Calu3 (cell line): ENCODE measurements at regions not wholly inside any gene's neighbourhood (a gene's known extent, or its start where the extent isn't known, plus 50 kb on each side); places are given as distances from the start of the nearest gene placed in this dataset.
"Not testable (repeated sequence)": the region's sequence is repeated elsewhere in the genome, so short reads cannot be mapped to it uniquely, and the experiment has no call there.

Experiments
- BruUV-seq: library from RNA; stranded (reverse); fragments of 400-500 nt; replicated peaks from 2 replicates; lab custom pipeline; 2021; lab: Mats Ljungman, UMichigan
- CTCF ChIA-PET: fragments of 300-600 bp; sonication (Branson Sonifier 250); formaldehyde crosslinking; loops from one replicate; lab custom pipeline; 2022; ENCODE audit warnings: antibody characterized with exemption; lab: Charles Lee
- DNase-seq: peaks from one replicate; pipeline ENCODE4 v3.0.0; 2022
- H3K27ac Mint-ChIP-seq: one replicate; pipeline ENCODE4 v1.8.0; 2022; ENCODE audit warnings: mixed read lengths; ENCODE audit not compliant: unreplicated experiment
- H3K27me3 Mint-ChIP-seq: one replicate; pipeline ENCODE4 v1.8.0; 2022; ENCODE audit warnings: mixed read lengths; ENCODE audit not compliant: unreplicated experiment
- H3K36me3 Mint-ChIP-seq: one replicate; pipeline ENCODE4 v1.8.0; 2022; ENCODE audit warnings: mild to moderate bottlenecking, moderate library complexity, mixed read lengths; ENCODE audit not compliant: insufficient read depth, unreplicated experiment
- H3K4me1 Mint-ChIP-seq: one replicate; pipeline ENCODE4 v1.8.0; 2022; ENCODE audit warnings: mild to moderate bottlenecking, low read depth, mixed read lengths; ENCODE audit not compliant: unreplicated experiment
- H3K4me3 Mint-ChIP-seq: one replicate; pipeline ENCODE4 v1.8.0; 2022; ENCODE audit warnings: mild to moderate bottlenecking, low read depth, moderate library complexity, mixed read lengths; ENCODE audit not compliant: unreplicated experiment
- H3K9me3 Mint-ChIP-seq: one replicate; pipeline ENCODE4 v1.8.0; 2022; ENCODE audit warnings: low read depth, mixed read lengths; ENCODE audit not compliant: unreplicated experiment
- intact Hi-C: fragments of 100-400 bp; cut with micrococcal nuclease; formaldehyde crosslinking; loops from one replicate; pipeline ENCODE4 v1.10.0; 2022; ENCODE audit not compliant: unreplicated experiment
- TF ChIP-seq, protein P1 (sequence below): fragments of 200-600 bp; IDR thresholded peaks from one replicate; pipeline ENCODE4 v1.8.0; 2022; ENCODE audit warnings: antibody characterized with exemption; ENCODE audit not compliant: unreplicated experiment

DNA sequence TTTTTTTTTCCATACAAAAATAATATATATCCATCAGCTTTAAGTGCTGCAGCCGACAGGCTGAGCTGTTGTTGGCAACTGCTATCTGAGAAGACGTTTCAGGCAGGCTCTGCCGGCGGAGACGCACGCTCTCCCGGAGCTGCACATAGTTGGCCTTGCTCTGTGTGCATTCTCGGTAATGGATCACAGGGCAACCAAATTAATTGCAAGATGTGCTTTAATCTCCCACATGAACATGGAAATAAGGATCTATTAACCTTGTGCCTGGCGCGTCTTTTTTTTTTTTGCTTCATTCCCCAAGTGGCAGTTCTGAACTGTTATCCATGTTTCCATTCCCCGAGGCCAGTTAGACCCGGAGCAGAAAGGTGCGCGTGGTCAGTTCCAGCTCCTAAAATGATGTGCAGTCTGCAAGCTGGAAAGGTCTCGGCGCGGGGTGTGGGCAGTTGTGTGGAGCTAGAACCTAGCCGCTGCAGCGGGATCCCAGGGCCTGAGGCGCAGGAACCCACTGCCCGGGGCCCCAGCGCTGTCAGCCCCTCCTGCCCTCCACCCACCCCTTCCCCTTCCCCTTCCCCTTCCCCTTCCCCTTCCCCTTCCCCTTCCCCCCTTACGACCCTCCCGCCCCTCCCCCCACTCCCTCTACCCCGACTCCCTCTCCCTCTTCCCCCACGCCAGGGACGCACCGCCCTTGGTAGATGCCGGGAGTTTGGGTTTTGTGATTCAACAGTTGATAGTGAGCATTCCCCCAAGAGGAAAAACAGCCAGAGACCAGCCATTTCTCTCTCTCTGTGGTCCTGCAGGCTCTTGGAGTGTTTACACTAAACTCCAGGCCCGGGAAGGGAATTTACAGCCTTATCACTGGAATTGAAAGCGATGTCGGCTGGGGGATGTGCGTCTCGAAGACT is 137.8 kb downstream of the CEP120 start:
- Mint-ChIP-seq H3K9me3 (no peaks in the 10 kb centered on the region), H3K4me3 (peak overlapping the region; percentile 59), H3K27me3 (peaks cover 26% of the 10 kb centered on the region), H3K36me3 (no peaks in the 10 kb centered on the region), H3K4me1 (no peaks in the 10 kb centered on the region), H3K27ac (no peak overlapping the region)
- BruUV-seq: no TSS peak
- CTCF ChIA-PET: interaction anchor here (0.6 kb wide), 2 partner anchors 777 to 918 kb away, joined by 5 read pairs; no protein-coding TSS in a partner anchor
- DNase-seq: no peak
- intact Hi-C loops: no loop called here
- TF ChIP-seq, protein P1, sequence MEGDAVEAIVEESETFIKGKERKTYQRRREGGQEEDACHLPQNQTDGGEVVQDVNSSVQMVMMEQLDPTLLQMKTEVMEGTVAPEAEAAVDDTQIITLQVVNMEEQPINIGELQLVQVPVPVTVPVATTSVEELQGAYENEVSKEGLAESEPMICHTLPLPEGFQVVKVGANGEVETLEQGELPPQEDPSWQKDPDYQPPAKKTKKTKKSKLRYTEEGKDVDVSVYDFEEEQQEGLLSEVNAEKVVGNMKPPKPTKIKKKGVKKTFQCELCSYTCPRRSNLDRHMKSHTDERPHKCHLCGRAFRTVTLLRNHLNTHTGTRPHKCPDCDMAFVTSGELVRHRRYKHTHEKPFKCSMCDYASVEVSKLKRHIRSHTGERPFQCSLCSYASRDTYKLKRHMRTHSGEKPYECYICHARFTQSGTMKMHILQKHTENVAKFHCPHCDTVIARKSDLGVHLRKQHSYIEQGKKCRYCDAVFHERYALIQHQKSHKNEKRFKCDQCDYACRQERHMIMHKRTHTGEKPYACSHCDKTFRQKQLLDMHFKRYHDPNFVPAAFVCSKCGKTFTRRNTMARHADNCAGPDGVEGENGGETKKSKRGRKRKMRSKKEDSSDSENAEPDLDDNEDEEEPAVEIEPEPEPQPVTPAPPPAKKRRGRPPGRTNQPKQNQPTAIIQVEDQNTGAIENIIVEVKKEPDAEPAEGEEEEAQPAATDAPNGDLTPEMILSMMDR: no peak

DNA sequence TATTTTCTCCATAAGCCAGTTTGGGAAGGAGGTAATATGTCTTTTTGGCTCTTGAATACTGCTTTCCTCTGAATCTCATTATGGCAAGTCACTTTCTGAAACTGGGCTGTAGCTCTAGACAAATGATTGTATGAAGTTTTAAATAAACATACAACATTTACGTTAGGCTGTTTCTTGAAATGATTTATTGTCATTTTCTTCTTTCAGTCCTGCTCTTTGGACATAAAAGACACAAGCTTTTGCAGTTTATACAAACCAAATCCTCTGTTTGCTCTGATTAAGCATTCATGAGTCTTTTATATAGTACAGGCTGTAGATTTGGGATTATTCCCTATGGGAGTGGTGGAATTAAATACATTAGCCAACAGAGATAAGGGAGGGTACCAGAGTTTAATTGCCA is 139.7 kb downstream of the CEP120 start:
- TF ChIP-seq, protein P1: no peak
- no peaks in the 10 kb centered on the region for H3K9me3 Mint-ChIP-seq
- H3K4me1 Mint-ChIP-seq: no peaks in the 10 kb centered on the region
- DNase-seq: no peak
- no peaks in the 10 kb centered on the region for H3K36me3 Mint-ChIP-seq
- H3K27ac Mint-ChIP-seq: no peak overlapping the region
- CTCF ChIA-PET: no interaction called here
- no peak overlapping the region for H3K4me3 Mint-ChIP-seq
- intact Hi-C loops: no loop called here
- peaks cover 26% of the 10 kb centered on the region for H3K27me3 Mint-ChIP-seq
- BruUV-seq: no TSS peak

DNA sequence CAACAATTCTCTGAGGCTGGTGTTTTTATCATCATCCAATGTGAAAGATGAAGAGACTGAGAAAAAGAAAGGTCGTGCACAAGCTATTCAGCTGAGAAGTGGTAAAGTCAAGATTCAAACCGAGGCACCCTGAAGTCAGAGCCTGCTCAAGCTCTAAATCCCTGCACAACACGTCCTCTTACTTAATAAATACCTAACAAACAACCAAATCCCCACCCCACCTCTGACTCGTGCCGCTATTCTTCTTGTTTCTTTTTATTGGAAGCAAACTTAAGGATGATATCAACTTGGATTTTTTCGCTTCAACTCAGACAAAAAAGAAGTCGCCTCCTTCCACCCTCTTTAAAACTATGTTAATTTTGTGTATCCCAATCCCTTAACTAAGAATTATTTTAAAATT is 140.2 kb downstream of the CEP120 start:
- H3K27ac Mint-ChIP-seq: no peak overlapping the region
- H3K9me3 Mint-ChIP-seq: no peaks in the 10 kb centered on the region
- no peaks in the 10 kb centered on the region for H3K36me3 Mint-ChIP-seq
- intact Hi-C loops: no loop called here
- H3K4me1 Mint-ChIP-seq: no peaks in the 10 kb centered on the region
- no peak for DNase-seq
- BruUV-seq: no TSS peak
- H3K27me3 Mint-ChIP-seq: peaks cover 26% of the 10 kb centered on the region
- TF ChIP-seq, protein P1: no peak
- CTCF ChIA-PET: no interaction called here
- no peak overlapping the region for H3K4me3 Mint-ChIP-seq

DNA sequence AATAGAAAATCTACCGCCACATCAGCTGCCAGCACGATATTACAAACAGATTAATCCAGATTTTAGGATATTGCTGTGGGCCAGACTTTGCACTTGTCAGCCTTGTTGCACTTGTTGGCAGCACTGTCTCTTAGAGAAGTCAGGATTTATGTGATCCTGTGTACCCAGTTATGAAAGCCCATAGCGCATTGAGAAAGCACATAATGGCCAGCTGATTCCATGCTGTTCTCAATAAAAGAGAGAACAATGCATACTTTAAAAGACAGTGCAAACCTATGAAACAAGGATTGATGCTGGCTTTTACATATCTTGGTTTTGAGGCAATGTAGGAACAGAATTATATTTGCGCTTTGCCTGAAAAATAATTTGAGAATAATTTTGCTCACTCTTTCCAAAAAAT is 140.8 kb downstream of the CEP120 start:
- no peak overlapping the region for H3K4me3 Mint-ChIP-seq
- no peak overlapping the region for H3K27ac Mint-ChIP-seq
- no peak for DNase-seq
- CTCF ChIA-PET: no interaction called here
- TF ChIP-seq, protein P1: no peak
- no peaks in the 10 kb centered on the region for H3K36me3 Mint-ChIP-seq
- H3K27me3 Mint-ChIP-seq: peaks cover 26% of the 10 kb centered on the region
- intact Hi-C loops: no loop called here
- BruUV-seq: no TSS peak
- no peaks in the 10 kb centered on the region for H3K9me3 Mint-ChIP-seq
- no peaks in the 10 kb centered on the region for H3K4me1 Mint-ChIP-seq

- H3K27me3 Mint-ChIP-seq: peaks cover 19% of the 10 kb centered on the region
- CTCF ChIA-PET, H3K27ac Mint-ChIP-seq, DNase-seq, intact Hi-C loops, H3K4me3 Mint-ChIP-seq, H3K36me3 Mint-ChIP-seq, H3K9me3 Mint-ChIP-seq, BruUV-seq, H3K4me1 Mint-ChIP-seq: not testable (repeated sequence)
These were observed 142.3 kb downstream of the CEP120 start for GRCh38 chr5:123280854-123281253.
